HCT116 (cell line): ENCODE measurements at regions not wholly inside any gene's neighbourhood (a gene's known extent, or its start where the extent isn't known, plus 50 kb on each side); places are given as distances from the start of the nearest gene placed in this dataset.

Experiments
- ATAC-seq: fragments of 200-7000 bp; cut with Tn5 transposase; 2 replicates; pipeline ENCODE4 v1.9.1; 2020; ENCODE audit warnings: mild to moderate bottlenecking, moderate library complexity
- BruUV-seq: library from RNA; stranded (reverse); fragments of 400-500 nt; replicated peaks from 2 replicates; lab custom pipeline; 2021; lab: Mats Ljungman, UMichigan
- CTCF ChIA-PET: fragments of 300-600 bp; sonication (Branson Sonifier 250); formaldehyde crosslinking; loops from one replicate; lab custom pipeline; 2021; ENCODE audit warnings: antibody characterized with exemption; lab: Charles Lee
- POLR2A ChIA-PET: fragments of 300-600, 350-600 bp; sonication (Branson Sonifier 250); formaldehyde crosslinking; loops from one replicate; lab custom pipeline; 2021; ENCODE audit warnings: antibody characterized with exemption; lab: Charles Lee
- RAD21 ChIA-PET, 2 experiments: fragments of 300-600 bp; sonication (Branson Sonifier 250); formaldehyde crosslinking; loops; one replicate each; lab custom pipeline; 2023; ENCODE audit warnings: low total read pairs in 2 of 2; ENCODE audit not compliant: uncharacterized antibody in 2 of 2, unreplicated experiment in 2 of 2, low non-redundant PET in 1 of 2; lab: Charles Lee
- DNase-seq: peaks from one replicate; pipeline ENCODE4 v3.0.0-alpha.2; 2010; ENCODE audit warnings: low read depth, low spot score
- H2AFZ ChIP-seq: fragments of 200-600 bp; shearing (Covaris generic), sonication (generic); 2 replicates; pipeline ENCODE4 v1.6.1; 2017; ENCODE audit warnings: low read depth, mixed run types, mixed read lengths, antibody characterized with exemption, low read length; ENCODE audit not compliant: poor library complexity, severe bottlenecking
- H3K27ac ChIP-seq: 2 replicates; pipeline ENCODE4 v1.5.1; 2012; ENCODE audit warnings: low read depth, low read length
- H3K27me3 ChIP-seq: fragments of 200-600 bp; sonication (generic); 2 replicates; pipeline ENCODE4 v1.6.1; 2016; ENCODE audit warnings: mixed run types, low read length, mixed read lengths; ENCODE audit not compliant: insufficient read depth
- H3K36me3 ChIP-seq, 2 experiments: fragments of 200-500 bp in 1 of 2; fragments of 200-600 bp in 1 of 2; sonication (Bioruptor generic) in 1 of 2; sonication (generic) in 1 of 2; 2 replicates each; pipeline versions ENCODE4 v1.5.1 to v1.6.1; 2014 to 2016; ENCODE audit warnings: low read length in 2 of 2, inconsistent platforms in 1 of 2, mixed read lengths in 1 of 2, mixed run types in 1 of 2; ENCODE audit not compliant: insufficient read depth in 2 of 2, control insufficient read depth in 1 of 2
- H3K4me1 ChIP-seq, 2 experiments: fragments of 200-600 bp in 1 of 2; sonication (generic) in 1 of 2; 2 replicates each; pipeline versions ENCODE4 v1.5.1 to v1.6.1; 2012 to 2017; ENCODE audit warnings: low read length in 2 of 2, inconsistent platforms in 1 of 2, mild to moderate bottlenecking in 1 of 2, mixed read lengths in 1 of 2, mixed run types in 1 of 2, moderate library complexity in 1 of 2; ENCODE audit not compliant: insufficient read depth in 2 of 2, control insufficient read depth in 1 of 2
- H3K4me2 ChIP-seq: fragments of 200-600 bp; sonication (generic); 2 replicates; pipeline ENCODE4 v1.6.1; 2017; ENCODE audit warnings: mixed run types, low read length, mixed read lengths
- H3K4me3 ChIP-seq, 2 experiments: fragments of 200-600 bp in 1 of 2; sonication (generic) in 1 of 2; replicated peaks in 1 of 2; 2 replicates each; pipeline ENCODE4 v1.5.1; 2011 to 2016; ENCODE audit warnings: low read length in 2 of 2, control low read depth in 1 of 2, low read depth in 1 of 2, mild to moderate bottlenecking in 1 of 2, mixed read lengths in 1 of 2, mixed run types in 1 of 2
- H3K79me2 ChIP-seq: fragments of 200-600 bp; sonication (generic); 2 replicates; pipeline ENCODE4 v1.6.1; 2017; ENCODE audit warnings: mild to moderate bottlenecking, mixed run types, low read length, moderate library complexity, mixed read lengths; ENCODE audit not compliant: insufficient read depth
- H3K9ac ChIP-seq: fragments of 200-600 bp; sonication (generic); 2 replicates; pipeline ENCODE4 v1.6.1; 2016; ENCODE audit warnings: low read length, mixed read lengths
- H3K9me2 ChIP-seq: fragments of 200-600 bp; sonication (generic), shearing (Covaris generic); 2 replicates; pipeline ENCODE4 v1.6.1; 2017; ENCODE audit warnings: mixed run types, mild to moderate bottlenecking, moderate library complexity; ENCODE audit not compliant: insufficient read depth
- H3K9me3 ChIP-seq, 2 experiments: fragments of 200-500 bp in 1 of 2; fragments of 200-600 bp in 1 of 2; sonication (Bioruptor generic) in 1 of 2; sonication (generic) in 1 of 2; 2 replicates each; pipeline ENCODE4 v1.6.1; 2014 to 2017; ENCODE audit warnings: low read length in 2 of 2, mixed read lengths in 2 of 2, inconsistent platforms in 1 of 2, low read depth in 1 of 2, mild to moderate bottlenecking in 1 of 2, mixed run types in 1 of 2, moderate library complexity in 1 of 2; ENCODE audit not compliant: control insufficient read depth in 1 of 2, insufficient read depth in 1 of 2
- H4K20me1 ChIP-seq: fragments of 200-600 bp; sonication (generic), shearing (Covaris generic); 2 replicates; pipeline ENCODE4 v1.6.1; 2017; ENCODE audit warnings: mixed run types, mild to moderate bottlenecking, moderate library complexity; ENCODE audit not compliant: insufficient read depth
- CEBPB ChIP-seq: IDR thresholded peaks from 2 replicates; pipeline ENCODE4 v1.6.1; 2012; ENCODE audit warnings: low read depth
- EGR1 ChIP-seq: IDR thresholded peaks from 2 replicates; pipeline ENCODE4 v1.6.1; 2012; ENCODE audit warnings: low read depth
- ELF1 ChIP-seq: IDR thresholded peaks from 2 replicates; pipeline ENCODE4 v1.6.1; 2012; ENCODE audit warnings: low read depth, borderline replicate concordance
- EZH2phosphoT487 ChIP-seq: fragments of 200-600 bp; IDR thresholded peaks from 2 replicates; pipeline ENCODE4 v1.6.1; 2018; ENCODE audit warnings: antibody characterized with exemption, borderline replicate concordance
- FOSL1 ChIP-seq: IDR thresholded peaks from 2 replicates; pipeline ENCODE4 v1.6.1; 2012; ENCODE audit warnings: low read depth
- POLR2A ChIP-seq: IDR thresholded peaks from 2 replicates; pipeline ENCODE4 v1.7.0; 2011; ENCODE audit warnings: borderline replicate concordance; ENCODE audit not compliant: insufficient read depth, insufficient read length; ENCODE audit errors: extremely low read depth
- SP1 ChIP-seq: IDR thresholded peaks from 2 replicates; pipeline ENCODE4 v1.6.1; 2012; ENCODE audit warnings: low read depth
- SRF ChIP-seq: IDR thresholded peaks from 2 replicates; pipeline ENCODE4 v1.6.1; 2012; ENCODE audit warnings: low read depth
- TCF7L2 ChIP-seq: IDR thresholded peaks from 2 replicates; pipeline ENCODE4 v1.7.0; 2011; ENCODE audit warnings: borderline replicate concordance, inconsistent platforms; ENCODE audit not compliant: insufficient read depth, insufficient read length; ENCODE audit errors: extremely low read depth
- YY1 ChIP-seq: IDR thresholded peaks from 2 replicates; pipeline ENCODE4 v1.6.1; 2011; ENCODE audit warnings: low read length, low read depth, moderate library complexity, mild to moderate bottlenecking; ENCODE audit not compliant: insufficient replicate concordance; ENCODE audit errors: extremely low read depth
- ZNF274 ChIP-seq: fragments of 200-500 bp; sonication (Bioruptor generic); IDR thresholded peaks from 2 replicates; pipeline ENCODE4 v1.6.1; 2014; ENCODE audit warnings: mild to moderate bottlenecking, low read depth, low read length, inconsistent platforms
- intact Hi-C: fragments of 100-400 bp; cut with micrococcal nuclease; formaldehyde crosslinking; loops from 2 replicates; pipeline ENCODE4 v1.10.0; 2022
- TF ChIP-seq, protein P1 (sequence below): IDR thresholded peaks from 2 replicates; pipeline ENCODE4 v1.6.1; 2012; ENCODE audit warnings: low read depth
- TF ChIP-seq, protein P2 (sequence below): IDR thresholded peaks from 2 replicates; pipeline ENCODE4 v1.6.1; 2012
- TF ChIP-seq, protein P3 (sequence below): IDR thresholded peaks from 2 replicates; pipeline ENCODE4 v1.6.1; 2011; ENCODE audit warnings: mild to moderate bottlenecking, low read length, moderate library complexity; ENCODE audit not compliant: insufficient replicate concordance; ENCODE audit errors: extremely low read depth
- TF ChIP-seq, protein P4 (sequence below): IDR thresholded peaks from 2 replicates; pipeline ENCODE4 v1.6.1; 2012

DNA sequence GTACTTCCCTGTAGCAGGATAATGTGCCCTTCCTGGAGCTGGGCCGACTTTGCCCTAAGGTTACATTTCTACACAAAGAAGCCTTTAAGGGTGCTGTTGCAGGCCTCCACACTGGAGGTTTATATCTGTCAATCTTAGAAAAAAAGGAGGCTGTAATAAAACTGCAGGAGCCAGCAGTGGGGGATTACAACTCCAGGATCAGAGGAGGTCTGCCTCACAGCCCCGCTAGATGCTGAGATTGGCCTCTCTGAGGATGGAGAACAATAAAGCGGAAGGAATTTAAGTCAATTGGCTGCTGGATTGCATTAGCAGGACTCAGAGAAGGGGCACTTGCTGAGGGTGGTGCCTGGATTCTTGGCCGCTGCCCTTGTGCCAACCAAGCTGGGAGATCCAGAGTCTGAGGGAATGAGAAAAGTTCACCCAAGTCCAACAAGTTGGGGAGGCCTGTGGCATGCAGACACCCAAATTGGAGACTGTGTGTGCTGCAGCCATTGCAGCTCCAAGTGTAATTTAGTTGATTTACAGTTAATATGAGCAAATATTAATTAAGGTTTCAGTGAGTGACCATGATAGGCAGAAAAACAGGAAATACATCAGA is 99.0 kb upstream of the SSBP2 start:
- Histone ChIP-seq H3K79me2 (no peaks in the 10 kb centered on the region), H3K4me1 (peaks cover 36 to 48% of the 10 kb centered on the region in 2 experiments), H3K9ac (no peak overlapping the region), H3K27ac (no peak overlapping the region), H3K27me3 (no peaks in the 10 kb centered on the region), H3K4me2 (peak overlapping the region; percentile 88; the same call in 1 of the 2 replicates), H3K36me3 (no peaks in the 10 kb centered on the region), H3K9me2 (no peaks in the 10 kb centered on the region), H3K9me3 (no peaks in the 10 kb centered on the region), H2AFZ (no peak overlapping the region), H4K20me1 (no peaks in the 10 kb centered on the region), H3K4me3 (no peak overlapping the region)
- BruUV-seq, result no TSS peak
- ATAC-seq (no peak), DNase-seq (no peak)
- ChIA-PET RAD21 (interaction anchor here (0.6 to 3.3 kb wide), 4 partner anchors 62 to 103 kb away, joined by 3 to 35 read pairs (median 17); partner anchors contain the start of gene SSBP2 (in 2 of the 2)), POLR2A (interaction anchor here (1.3 kb wide), 1 partner anchor 98 kb away, joined by 10 read pairs; the partner anchor contains the start of gene SSBP2), CTCF (interaction anchor here (2.1 kb wide), 1 partner anchor 12 kb away, joined by 8 read pairs; no protein-coding TSS in a partner anchor)
- TF ChIP-seq, protein P1, sequence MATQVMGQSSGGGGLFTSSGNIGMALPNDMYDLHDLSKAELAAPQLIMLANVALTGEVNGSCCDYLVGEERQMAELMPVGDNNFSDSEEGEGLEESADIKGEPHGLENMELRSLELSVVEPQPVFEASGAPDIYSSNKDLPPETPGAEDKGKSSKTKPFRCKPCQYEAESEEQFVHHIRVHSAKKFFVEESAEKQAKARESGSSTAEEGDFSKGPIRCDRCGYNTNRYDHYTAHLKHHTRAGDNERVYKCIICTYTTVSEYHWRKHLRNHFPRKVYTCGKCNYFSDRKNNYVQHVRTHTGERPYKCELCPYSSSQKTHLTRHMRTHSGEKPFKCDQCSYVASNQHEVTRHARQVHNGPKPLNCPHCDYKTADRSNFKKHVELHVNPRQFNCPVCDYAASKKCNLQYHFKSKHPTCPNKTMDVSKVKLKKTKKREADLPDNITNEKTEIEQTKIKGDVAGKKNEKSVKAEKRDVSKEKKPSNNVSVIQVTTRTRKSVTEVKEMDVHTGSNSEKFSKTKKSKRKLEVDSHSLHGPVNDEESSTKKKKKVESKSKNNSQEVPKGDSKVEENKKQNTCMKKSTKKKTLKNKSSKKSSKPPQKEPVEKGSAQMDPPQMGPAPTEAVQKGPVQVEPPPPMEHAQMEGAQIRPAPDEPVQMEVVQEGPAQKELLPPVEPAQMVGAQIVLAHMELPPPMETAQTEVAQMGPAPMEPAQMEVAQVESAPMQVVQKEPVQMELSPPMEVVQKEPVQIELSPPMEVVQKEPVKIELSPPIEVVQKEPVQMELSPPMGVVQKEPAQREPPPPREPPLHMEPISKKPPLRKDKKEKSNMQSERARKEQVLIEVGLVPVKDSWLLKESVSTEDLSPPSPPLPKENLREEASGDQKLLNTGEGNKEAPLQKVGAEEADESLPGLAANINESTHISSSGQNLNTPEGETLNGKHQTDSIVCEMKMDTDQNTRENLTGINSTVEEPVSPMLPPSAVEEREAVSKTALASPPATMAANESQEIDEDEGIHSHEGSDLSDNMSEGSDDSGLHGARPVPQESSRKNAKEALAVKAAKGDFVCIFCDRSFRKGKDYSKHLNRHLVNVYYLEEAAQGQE, result no peak
- TF ChIP-seq SRF (no peak), CEBPB (no peak), FOSL1 (no peak), ZNF274 (no peak), POLR2A (no peak), YY1 (no peak), TCF7L2 (no peak), ELF1 (no peak), EZH2phosphoT487 (no peak), EGR1 (no peak), SP1 (no peak)
- TF ChIP-seq, protein P2, sequence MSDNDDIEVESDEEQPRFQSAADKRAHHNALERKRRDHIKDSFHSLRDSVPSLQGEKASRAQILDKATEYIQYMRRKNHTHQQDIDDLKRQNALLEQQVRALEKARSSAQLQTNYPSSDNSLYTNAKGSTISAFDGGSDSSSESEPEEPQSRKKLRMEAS, result no peak
- TF ChIP-seq, protein P3, sequence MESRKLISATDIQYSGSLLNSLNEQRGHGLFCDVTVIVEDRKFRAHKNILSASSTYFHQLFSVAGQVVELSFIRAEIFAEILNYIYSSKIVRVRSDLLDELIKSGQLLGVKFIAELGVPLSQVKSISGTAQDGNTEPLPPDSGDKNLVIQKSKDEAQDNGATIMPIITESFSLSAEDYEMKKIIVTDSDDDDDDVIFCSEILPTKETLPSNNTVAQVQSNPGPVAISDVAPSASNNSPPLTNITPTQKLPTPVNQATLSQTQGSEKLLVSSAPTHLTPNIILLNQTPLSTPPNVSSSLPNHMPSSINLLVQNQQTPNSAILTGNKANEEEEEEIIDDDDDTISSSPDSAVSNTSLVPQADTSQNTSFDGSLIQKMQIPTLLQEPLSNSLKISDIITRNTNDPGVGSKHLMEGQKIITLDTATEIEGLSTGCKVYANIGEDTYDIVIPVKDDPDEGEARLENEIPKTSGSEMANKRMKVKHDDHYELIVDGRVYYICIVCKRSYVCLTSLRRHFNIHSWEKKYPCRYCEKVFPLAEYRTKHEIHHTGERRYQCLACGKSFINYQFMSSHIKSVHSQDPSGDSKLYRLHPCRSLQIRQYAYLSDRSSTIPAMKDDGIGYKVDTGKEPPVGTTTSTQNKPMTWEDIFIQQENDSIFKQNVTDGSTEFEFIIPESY, result no peak
- TF ChIP-seq, protein P4, sequence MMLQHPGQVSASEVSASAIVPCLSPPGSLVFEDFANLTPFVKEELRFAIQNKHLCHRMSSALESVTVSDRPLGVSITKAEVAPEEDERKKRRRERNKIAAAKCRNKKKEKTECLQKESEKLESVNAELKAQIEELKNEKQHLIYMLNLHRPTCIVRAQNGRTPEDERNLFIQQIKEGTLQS, result no peak
- intact Hi-C loops, result loop anchor here (5.0 kb wide), 1 partner anchor 423 kb away; no protein-coding TSS in a partner anchor
